DMS 273 (cell line): ENCODE measurements at regions not wholly inside any gene's neighbourhood (a gene's known extent, or its start where the extent isn't known, plus 50 kb on each side); places are given as distances from the start of the nearest gene placed in this dataset.
A peak's percentile ranks its signal among the peaks of the same experiment; 100 is the strongest.

Experiments used
- DNase-seq: peaks from one replicate; lab custom pipeline; 2025; ENCODE audit not compliant: unreplicated experiment; lab: John Stamatoyannopoulos, UW

DNA sequence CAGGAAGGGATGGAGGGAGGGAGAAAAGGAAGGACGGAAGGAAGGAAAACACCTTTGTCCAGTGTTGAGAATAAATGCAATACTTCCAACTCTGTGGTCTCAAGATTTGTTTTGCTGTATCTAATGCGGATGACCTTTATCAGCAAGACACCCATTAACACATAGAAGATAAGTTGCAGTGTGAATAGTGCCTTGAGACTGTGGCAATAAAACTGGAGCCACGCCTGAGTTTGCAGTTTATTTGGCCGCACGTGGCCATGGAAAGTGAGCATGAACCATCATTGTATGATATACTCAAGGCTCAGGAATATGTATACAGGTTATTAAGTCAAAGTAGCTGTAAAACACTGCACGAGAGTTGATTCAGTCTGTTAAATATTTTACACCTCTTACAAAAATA lies 113.6 kb upstream of the EEA1 start:
- no peak for DNase-seq

DNA sequence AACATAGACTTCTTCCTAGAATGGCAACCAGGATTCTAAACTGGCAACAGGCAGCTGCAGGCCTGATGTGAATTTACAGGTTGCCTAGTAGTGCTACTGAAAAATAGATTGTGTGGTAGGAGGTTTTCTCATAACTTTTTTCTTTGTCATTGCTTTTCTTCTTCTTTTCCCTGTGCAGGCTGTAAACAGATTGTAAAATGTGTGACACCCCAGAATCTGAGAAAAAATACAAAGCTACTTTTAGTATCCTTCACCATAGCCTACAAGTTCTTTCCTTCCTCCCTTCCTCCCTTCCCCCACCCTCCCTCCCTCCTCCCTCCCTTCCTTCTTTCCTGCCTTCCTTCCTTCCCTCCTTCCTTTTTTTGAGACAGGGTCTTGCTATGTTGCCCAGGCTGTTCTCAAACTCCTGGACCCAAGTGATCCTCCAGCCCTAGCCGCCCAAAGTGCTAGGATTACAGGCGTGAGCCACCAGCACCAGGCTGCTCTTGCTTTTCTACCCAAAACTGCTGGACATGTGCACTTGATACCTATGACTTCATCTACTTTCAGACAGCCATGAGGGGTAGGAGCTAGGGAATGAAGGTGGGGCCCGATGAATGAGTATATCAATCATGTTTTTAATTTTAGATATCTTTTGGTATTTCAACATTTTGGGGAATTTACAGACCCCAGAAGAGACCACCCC lies 114.2 kb upstream of the EEA1 start:
- no peak for DNase-seq

DNA sequence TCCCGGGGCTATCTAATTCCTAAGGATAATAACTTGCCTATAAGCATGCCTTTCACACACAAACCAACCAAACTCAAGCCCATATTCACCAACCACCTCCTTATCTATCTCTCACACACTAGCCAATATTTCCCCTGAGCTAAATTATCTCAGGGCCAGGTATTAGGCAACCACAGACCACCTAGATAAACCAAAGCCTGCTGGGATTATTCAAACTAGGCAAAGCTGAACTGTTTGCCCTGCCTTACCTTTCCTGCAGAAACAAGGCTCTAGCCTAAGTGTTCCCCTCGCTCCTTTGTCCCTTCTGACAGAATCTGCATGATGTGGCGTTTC lies 114.7 kb upstream of the EEA1 start:
- no peak for DNase-seq

DNA sequence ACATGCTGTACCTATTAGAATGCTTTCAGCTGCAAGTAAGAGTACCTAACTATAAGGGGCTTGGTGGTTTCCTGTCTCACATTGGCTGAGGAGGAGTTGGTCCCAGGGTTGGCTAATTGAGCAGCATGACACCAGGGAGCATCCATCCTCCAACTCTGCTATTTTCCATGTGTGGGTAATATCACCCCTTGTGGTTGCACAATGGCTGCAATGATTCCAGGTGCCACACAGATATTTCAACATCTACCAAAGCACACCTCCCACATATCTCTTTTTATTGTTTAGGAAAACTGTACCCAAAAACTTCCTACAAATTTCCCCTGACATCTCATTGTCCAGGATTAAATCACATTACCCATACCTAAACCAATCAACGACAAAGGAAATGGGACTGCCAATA lies 118.0 kb upstream of the EEA1 start:
- DNase-seq, result no peak

DNA sequence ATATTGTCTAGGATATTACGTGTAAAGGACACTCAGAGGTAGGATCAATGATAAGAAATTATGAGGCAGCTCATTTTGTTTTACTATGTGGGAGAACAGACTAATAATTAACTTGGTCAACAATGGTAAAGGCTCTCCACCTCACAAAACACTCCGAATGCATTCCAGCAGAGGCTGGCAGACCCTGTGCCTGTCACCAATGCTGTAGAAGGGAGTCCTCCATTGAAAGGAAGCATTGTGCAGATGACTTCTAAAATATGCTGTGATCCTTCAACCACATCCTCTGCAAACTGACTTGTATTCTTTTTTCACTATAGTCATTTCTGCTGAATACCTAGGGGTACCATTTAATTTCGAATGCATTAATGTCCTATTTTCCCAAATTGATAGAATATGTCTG lies 119.6 kb upstream of the EEA1 start:
- DNase-seq, result no peak

DNA sequence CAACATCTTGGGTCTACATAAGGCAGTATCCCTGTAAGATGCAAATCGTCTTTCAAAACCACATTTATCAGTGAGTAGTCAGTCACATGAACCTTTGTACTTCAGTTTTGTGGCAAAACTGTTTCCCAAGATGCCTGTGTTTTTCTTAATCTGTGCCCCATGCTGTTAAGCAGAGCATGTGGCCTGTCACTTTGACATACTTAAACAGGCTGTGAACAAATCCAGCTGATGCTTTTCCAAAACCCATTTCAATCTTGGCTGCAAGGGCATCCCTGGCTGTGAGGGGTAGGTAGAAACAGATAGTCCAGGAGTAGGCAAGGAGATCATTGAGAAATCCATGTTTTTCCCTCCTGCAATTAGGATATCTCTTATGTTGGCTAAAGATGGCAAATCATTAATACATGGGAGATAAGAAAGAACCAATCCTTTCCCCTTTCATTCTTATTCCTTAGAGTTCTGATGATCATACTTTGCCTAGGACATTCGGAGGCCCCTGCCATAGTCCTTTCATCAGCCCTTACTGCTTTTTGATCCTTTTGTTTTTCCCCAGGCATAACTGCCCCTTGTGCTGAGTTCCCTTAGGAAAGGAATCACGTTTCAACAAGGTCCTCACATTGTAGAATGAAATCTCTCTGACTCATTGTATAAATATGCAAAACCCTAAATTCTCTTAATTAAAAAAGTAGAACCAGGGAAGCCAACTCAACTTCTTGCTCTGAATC lies 121.1 kb upstream of the EEA1 start:
- DNase-seq, result peak; percentile 14

DNA sequence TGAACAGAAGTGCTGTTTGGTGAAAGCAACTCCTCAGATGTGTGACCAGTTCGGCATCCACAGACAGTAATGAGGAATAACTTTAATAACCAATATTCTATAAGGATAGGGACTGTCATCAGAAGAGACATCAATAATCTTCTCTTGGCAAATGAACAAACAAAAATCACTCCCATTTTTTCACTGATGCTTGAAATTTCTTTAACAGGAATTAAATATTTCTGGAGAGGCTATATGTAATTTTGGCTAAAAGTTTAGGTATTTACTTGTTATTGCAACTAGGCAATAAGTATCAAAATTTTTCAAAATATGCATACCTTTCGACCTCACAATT lies 121.6 kb upstream of the EEA1 start:
- DNase-seq, result no peak

DNA sequence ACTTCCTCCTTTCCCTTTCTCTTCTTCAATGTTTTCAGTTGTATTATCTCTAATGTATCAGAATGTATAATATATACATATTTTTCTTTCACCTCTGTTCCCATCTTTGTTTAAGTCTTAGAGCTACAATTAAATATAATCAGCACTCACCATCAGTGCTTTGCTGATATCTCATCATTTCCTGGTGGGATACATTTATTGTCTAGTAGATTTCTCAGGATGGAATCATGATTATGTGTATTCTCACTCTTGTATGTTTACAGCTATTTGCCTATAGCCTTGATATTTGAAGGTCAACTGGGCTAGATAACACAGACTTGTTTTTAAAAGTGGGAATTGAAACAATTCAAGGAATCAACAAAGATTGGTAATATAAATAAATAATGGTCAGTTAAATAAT lies 124.9 kb upstream of the EEA1 start:
- DNase-seq, result no peak

DNA sequence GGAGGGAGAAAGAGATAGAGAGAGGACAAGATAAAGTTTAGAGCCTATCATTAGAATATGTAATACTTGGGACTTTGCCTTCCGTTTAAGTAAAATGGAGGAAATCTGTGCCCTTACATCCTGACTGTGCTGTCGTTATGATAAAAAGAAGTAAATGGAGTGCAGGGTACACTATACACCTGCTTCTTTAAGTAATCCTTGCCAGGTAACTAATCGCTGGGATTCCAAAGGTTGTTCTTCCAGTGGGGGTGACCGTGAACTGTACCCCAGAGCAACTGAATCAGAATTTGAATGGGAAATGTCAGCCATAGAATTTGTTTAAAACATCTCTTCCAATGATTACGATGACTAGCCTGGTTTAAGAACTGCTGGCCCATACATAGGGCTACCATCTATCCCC lies 126.1 kb upstream of the EEA1 start:
- no peak for DNase-seq

DNA sequence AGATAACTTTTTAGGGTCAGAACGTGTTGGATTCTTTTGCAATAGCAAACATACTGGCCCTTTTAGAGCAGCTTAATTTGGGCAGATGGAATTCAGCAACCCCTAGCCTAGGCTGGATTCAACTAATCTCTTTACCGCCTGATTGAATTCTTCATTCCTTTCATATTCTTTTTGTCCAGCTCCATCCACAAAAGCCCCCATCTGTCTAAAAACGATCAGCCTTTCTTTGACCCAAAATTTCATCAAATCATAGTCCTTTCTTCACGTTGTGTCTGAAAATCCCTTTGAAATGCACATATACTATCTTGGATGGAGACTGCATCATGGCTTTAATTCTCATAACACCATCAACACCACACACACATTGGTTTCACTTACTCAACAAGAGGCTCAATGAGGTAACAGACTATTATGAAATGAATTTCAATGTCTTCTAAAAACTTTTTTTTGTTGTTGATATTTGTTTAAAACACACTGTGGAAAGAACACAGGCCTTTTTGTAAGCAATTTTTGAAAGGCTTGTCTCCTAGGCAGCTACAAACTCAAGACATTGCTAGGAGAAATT lies 128.0 kb upstream of the EEA1 start:
- no peak for DNase-seq

DNA sequence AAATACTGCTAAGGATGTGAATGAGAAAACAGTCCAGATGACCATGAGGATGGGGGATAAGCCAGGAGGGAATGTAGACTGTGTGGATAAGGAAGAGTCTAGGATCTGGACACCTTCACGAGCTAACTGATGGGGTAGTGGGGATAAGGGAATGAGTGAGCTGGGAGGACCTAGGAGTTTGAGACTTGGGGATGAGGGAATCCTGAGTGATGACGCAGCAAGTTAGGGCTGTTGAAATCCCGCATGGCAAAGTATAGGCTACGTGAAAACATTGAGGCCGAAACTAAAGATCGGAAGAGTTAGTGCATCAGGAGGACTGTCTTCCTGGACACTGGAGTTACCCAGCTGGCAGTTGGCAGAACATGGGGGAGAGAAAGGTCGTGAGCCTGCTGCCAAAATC lies 129.2 kb upstream of the EEA1 start:
- DNase-seq, result no peak

DNA sequence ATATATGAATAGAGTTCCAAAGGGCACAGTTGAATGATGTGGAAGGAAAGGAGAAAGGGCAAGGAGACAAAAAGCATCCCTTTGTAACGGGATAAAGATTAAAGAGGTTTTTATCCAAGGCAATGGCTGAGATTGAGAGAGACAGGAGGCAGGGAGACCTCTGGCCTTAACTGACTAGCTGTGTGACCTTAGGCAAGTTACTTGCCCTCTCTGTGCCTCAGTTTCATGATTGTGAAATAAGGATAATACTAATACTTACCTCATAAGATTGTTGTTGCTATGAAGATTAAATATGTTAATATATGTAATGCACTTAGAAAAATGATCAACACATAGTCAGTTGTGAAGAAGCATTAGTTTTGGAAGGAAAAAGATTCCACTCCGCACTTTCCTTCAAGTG lies 130.2 kb upstream of the EEA1 start:
- DNase-seq, result no peak

DNA sequence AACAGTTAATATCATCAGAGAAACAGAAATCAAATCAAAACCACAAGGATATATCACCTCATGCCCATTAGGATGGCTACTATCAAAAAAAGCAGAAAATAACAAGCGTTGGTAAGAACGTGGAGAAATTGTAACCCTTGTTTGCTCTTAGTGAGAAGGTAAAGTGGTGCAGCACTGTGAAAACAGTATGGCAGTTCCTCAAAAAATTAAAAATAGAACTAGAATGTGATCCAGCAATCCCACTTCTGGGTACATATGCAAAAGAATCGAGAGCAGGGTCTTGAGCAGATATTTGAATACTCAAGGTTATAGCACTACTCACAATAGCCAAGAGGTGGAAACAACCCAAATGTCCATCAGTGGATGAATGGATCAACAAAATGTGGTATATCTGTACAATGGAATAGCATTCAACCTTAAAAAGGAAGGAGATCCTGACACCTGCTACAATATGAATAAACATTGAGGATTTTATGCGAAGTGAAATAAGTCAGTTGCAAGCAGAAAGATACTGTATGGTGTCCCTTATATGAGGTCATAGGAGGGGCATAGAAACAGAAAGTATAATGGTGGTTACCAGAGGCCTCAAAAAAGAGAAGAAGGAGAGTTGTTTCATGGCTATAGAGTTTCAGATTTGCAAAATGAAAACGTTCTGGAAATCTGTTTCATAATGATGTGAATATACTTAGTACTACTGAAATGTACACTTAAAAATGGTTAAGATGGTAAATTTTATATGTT lies 131.0 kb upstream of the EEA1 start:
- DNase-seq, result no peak

DNA sequence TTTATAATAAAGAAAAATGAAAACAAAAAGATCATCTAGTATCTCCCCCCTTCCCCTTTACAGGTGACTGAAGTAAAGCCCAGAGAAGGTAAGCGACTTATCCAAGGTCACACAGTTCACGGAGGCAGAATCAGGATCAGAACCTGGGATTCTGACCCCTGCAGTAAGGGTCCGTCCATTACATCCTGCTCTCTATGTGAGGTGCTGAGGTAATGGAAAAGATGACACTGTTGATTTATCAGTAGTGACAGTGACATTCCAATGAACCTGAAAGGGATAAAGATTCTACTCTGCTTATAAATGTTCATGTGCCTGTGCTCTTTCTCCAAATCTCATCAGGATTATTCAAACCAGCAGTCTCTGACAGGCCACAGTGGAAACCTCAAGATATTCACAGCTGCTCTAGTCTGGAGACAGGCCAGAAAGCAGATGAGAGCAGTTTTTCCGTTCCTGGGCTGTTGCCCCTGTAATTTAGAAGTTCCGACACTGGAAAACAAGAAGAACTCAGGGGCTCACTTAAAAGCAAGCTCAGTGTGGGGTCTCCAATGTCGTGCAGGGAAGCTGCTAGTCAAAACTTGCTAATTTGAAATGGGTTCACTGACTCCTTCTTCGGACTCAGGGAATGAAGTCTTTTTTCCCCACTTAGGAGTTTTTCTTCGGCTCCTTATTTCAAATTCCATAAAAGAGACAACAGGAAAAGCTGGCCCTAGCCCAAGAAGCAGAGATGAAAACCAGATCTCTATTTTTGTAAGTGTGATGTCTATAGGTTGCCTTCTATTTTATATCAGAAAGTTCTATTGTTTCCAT lies 131.8 kb upstream of the EEA1 start:
- DNase-seq, result peak; percentile 71

DNA sequence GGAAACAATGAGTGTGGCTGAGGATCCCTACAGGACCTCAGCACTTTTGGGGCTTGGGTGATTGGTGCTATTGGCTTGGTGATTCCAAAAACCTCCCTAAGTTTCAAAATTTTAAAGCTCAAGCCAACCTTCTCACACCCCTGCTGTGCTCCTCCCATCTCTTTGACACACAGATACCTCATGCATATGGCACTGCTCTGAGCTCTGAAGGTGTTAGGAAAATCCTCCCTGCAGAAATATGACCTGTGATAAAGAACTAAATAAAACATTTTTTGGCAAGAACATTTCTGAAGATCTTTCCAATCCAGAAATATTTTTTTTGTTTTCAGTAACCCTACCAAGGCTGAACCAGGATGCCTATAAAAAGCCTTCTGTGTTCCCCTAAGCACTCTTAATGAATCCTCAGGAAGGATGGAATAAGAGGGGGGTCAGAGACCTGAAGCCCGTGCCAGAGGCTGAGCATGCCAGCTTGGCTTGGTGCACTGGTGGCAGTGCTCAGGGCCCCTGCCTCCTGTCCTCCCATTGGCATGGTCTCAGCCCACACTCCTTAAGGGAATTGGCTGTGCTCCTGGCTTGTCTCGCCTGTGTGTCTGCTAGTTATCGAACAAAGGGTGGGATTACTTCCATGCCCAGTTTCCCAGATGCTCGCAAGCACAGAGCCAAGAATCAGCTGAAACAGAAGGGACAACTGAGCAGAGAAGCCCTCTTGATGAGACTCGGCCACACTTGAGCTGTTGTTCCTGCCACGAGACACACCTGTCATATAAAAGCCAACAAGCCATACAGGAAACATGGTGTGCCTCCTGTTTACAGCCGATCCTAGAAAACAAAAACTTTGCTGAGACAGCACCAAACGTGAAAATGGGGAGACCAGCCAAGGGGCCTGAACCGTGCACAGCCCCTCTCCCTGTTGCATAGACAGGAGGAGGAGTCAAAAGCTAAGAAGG lies 132.7 kb upstream of the EEA1 start:
- peak; percentile 70 for DNase-seq

DNA sequence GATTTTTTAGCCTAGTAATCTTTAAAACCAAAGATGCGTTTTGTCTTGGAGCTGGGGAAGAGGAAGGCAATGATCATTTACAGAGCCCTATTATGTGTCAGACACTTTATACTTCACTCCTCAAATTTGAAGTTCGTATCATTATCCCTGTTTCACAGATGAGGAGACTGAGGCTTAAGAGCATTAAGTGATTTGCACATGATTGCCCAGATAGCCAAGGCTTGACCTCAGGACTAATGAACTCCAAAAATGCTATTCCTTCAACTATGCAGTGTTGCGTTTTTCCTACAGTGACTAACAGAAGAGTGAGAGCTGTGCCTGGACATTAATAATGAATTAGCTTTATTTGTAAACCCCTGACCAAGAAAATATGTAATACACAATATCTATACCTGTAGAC lies 136.8 kb upstream of the EEA1 start:
- no peak for DNase-seq

DNA sequence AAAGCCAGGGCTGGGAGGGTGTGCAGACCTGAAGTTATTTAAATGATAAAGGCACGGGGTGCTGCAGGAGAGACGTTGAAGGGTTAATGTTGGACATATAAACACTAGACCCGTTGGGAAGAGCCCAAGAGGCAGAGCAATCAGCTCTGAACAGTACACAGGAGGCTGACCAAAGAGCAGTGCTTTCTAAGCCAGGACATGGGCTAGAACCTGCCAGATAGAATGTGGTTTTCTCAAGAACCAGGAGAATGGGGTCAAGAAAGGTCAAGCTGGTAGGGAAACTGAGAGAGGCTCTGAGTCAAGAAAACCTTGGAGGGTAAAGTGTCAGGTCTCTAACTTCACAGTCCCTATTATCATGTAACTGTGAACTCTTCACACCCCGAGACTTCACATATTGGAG lies 143.2 kb upstream of the EEA1 start:
- no peak for DNase-seq

DNA sequence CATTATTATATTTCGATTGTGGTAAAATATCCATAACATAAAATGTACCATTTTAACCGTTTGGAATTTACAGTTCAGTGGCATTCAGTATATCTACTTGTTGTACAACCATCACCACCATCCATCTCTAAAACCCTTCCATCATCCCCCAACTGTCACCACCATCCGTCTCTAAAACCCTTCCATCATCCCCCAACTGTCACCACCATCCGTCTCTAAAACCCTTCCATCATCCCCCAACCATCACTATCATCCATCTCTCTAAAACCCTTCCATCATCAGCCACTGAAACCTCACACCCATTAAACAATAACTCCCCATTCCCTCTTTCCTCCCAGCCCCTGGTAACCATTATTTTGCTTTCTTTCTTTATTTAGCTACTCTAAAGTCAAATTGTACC lies 144.2 kb upstream of the EEA1 start:
- no peak for DNase-seq

DNA sequence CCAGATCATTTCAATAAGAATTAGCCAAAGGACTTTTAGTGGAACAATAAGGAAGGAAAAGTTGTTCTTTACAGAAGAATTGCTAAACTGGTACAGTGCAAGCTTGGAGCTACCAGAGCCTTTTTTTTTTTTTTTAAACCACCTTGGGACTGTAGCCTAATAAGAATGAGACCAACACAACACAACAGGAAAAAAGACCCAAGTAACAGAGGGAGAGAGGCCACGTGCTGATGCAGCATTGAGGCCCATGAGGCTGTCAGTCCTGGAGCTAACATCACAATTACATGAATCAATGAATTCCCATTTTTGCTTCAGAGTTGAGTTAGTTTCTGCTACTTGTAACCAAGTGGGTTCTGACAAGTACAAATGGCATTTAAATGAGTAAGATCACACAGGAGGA lies 149.0 kb upstream of the EEA1 start:
- no peak for DNase-seq

DNA sequence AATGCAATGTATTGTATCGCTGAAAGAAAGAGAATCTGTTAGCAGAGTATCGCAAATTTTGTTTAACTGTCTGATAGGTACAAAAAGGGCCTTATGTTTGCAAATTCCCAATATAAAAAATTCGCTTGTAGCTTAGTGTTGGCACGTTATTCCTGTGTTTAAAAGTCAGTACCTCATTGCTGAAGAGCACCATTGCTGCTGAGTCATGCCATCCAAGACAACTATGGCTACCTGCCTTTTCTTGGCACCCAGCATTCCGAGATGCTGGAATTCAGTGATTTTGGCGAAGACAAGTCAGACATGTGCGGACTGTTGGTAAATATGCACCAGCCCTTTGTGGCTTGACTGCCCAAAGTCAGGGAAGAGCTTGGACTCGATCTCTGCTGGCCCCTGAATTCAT lies 149.5 kb upstream of the EEA1 start:
- DNase-seq, result no peak
